ENCODE measurements at regions not wholly inside any gene's neighbourhood (a gene's known extent, or its start where the extent isn't known, plus 50 kb on each side); places are given as distances from the start of the nearest gene placed in this dataset.
"Not testable (repeated sequence)": the region's sequence is repeated elsewhere in the genome, so short reads cannot be mapped to it uniquely, and the experiment has no call there.

DNA sequence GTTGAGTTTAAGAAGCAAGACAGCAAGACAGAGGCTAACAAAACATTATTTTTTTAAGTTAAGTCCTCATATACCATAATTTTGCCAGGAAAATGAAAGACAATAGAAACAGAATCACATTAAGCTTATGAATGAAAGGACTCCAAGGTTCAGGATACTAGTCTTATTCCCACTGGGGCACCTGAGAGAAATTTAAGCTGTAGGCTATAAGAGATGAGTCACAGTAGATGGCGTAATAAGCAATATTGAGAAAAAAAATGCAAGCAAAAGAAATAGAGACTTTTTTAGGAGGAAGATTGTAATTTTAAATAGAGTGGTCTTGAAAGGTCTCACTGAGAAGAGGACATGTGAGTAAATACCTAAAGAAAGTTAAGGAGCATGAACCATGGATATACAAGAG lies 57.1 kb upstream of the KIF2B start:
- no peak for DNase-seq (ENCODE audit: low read depth, low spot score)

DNA sequence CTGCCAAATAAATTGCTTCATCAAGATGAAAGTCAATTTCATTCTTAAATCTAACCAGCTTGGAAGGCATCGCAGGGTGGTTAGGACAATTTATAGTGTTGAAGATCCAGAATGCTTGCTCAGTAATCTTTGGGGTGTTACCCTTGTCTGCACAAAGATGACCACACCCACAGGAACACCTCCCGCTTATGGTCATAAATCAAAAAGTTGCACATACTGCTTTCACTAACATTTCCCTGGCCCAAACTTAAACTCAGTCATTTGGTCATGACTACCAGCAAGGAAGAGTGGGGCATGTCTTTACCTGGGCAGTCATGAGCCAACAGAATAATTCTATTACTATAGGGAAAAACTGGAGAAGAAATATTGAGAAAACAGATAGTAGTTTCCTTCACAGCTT lies 57.6 kb upstream of the KIF2B start:
- no peak for DNase-seq (ENCODE audit: low read depth, low spot score)

- no peak for DNase-seq (ENCODE audit: low read depth, low spot score)
These were observed 65.2 kb upstream of the KIF2B start for GRCh38 chr17:53757559-53757958.

GRCh38 chr17:53757116-53757515 lies 65.6 kb upstream of the KIF2B start:
- not testable (repeated sequence) for DNase-seq (ENCODE audit: low read depth, low spot score)

DNA sequence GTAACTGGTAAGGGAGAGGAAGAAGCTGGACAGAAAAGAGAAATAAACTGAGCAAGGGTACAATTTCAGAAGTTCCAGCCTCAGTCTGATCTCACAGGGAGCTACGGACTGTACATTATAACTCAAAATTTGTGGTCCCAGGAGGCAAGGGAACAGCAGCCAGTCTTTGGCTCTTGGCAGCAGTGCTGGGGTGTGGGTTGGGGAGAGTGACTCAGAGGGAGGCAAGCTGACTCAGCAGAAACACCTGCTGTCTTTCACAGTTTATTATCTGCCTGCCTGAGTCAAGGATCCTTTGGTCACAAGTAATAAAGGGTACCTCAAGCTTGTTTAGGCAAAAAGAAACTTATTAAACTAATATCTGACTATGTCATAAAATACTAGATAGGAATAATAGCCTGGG lies 73.5 kb upstream of the KIF2B start:
- no peak for DNase-seq (ENCODE audit: low read depth, low spot score)

DNA sequence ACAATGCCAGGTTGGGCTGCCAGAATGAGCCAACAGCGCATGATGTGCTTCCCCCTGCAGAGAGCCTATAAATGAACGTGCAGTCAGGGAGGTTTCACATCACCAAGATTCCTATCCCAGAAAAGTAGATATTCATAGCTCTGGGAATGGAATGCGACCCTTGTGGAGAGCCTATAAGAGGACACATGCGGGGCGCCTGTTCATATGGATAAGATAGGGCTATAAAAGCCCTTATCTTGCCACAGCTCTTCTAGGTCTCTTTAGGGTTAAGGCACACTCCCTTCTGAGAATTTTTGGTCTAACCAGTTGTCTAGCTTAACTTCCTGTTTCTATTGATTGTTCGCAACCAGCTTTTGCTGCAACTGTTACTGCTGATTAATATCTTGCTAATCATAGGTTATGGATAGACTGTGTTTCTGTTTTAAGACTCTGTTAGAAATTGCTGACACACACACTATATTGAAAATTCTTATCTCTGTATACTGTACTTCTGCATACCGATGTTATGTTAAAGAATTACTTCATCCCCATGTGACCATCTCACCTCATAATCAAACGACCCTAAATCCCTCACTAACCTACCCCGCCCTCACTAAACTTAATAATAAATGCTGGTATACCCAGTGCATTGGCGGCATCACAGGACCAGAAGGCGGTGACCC lies 74.4 kb upstream of the KIF2B start:
- DNase-seq (ENCODE audit: low read depth, low spot score): not testable (repeated sequence)

DNA sequence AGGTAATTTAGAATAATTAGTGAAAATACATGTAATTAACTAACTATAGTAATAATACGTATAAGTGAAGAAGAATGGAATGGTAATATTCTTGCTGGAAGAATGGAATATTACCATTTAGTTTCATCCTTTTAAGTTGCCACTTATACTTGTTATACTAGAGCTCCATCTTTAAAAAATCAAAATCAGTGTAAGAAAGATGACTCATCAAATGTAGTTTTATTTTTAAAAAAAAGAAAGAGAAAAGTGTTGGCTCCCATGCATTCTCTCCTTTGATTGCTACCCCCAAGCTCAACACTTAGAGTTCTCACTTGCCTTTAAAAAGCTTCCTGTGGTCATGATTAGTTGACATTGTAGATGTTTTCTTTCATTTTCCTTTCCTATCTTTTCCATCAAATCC lies 82.4 kb upstream of the KIF2B start:
- no peak for DNase-seq (ENCODE audit: low read depth, low spot score)

DNA sequence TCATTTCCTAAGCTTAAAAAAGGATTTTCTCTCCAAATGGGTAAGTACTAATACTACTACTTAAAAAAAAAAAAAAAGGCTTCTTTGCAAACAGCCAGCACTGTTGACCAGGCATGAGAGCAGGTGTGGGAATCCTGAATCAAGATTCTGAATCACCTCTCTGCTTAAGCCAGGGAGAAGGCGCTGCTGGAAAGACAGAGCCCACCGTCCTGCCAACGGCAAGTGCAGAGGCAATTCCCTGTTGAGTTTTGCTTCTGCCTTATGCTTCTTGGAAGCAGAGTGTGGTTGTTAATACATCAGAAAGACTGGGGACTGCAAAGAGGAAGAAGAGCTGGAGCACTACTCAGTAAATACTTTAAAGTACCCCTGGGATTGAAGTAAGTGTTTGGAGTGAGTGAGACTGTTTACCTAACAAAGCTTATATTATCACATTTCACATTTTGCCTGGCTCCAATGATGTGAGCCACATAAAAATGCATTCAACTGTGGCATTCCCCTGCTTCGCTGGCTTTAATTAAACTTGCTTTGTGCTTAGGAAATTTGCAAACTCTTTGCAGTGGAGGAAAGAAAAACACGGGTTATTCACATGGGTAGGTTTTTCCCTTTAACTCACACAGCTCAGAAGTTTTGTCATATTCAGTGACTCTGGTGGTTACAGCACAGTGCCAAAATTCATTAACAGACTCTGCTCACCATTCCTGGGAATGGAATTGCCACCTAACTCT lies 86.0 kb upstream of the KIF2B start:
- no peak for DNase-seq (ENCODE audit: low read depth, low spot score)

DNA sequence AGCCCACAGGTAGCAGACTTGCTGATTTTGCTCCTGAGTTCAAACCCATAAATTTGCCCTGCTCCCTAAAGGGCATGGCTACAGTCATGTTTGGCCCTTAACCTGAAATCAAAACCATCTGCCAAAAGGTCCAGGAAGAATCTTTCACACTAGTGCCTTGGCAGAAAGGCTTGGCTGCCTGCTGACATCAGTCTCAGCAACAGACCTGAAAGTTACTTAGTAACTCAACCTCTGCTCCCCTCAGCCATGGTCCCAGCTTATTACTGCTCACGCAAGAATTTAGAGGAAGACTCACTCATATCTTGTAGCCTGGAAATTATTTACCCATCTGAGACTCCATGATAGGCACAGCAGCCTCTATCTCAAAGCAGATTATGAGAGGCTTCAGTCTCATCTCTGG lies 98.0 kb upstream of the KIF2B start:
- no peak for DNase-seq (ENCODE audit: low read depth, low spot score)

DNA sequence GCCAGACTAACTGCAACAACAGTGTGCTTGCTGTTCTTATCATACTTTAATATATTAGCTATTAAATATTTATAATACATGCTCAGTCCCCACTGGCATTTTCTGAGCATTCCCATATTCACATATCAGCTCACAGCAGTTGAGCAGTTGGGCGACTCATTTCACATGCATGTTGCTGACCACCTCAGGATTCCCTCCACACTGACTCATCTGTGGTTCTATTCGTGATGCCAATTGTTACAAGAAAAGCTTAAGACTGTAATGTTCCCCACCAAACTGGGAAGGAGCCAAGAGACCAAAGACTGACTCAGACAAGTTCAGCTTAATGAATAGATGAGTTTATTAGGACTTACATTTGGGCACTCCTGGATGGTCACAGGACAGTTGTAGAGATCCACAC lies 100.3 kb upstream of the KIF2B start:
- peak; percentile 77 for DNase-seq (ENCODE audit: low read depth, low spot score)

DNA sequence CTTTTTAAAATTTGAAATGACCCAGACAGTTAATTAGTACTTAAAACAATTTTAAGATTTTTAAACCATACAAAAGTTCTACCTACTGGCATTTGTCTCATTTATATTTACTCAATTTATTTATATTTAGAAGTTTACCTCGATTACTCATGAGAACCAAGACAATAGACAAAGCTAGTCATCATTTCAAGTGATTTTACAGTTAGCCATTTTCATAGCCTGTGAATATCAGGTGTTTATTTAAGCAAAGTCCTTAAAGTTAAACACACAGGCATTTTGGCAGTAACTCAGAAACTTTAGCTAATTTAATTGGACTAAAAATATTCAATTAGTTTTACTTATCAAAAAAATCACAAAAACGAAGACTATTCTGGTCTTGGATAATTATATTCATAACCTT lies 101.6 kb upstream of the KIF2B start:
- DNase-seq (ENCODE audit: low read depth, low spot score): no peak

- DNase-seq (ENCODE audit: low read depth, low spot score): no peak
These were observed 103.5 kb upstream of the KIF2B start for GRCh38 chr17:53719229-53719628.

GRCh38 chr17:53707566-53707965 lies 115.2 kb upstream of the KIF2B start:
- DNase-seq (ENCODE audit: low read depth, low spot score): no peak

- no peak for DNase-seq (ENCODE audit: low read depth, low spot score)
These were observed 126.4 kb upstream of the KIF2B start for GRCh38 chr17:53696286-53696685.

GRCh38 chr17:53687324-53687723 lies 135.4 kb upstream of the KIF2B start:
- no peak for DNase-seq (ENCODE audit: low read depth, low spot score)

DNA sequence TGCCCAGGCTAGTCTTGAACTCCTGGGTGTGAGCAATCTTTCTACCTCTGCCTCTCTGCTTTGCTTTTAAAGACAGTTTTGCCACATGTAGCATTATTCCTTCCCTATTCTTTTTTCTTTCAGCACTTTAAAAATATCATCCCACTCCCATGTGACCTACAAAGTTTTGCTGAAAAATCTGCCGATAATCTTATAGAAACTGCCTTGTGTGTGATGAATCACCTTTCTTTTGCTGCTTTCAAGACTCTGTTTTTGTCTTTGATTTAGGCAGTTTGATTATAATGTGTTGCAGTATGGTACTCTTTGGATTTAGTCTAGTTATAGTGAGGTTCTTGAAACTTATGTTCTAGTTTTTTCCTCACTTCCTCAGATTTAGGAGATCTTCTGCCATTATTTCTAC lies 142.0 kb upstream of the KIF2B start:
- DNase-seq (ENCODE audit: low read depth, low spot score): no peak

DNA sequence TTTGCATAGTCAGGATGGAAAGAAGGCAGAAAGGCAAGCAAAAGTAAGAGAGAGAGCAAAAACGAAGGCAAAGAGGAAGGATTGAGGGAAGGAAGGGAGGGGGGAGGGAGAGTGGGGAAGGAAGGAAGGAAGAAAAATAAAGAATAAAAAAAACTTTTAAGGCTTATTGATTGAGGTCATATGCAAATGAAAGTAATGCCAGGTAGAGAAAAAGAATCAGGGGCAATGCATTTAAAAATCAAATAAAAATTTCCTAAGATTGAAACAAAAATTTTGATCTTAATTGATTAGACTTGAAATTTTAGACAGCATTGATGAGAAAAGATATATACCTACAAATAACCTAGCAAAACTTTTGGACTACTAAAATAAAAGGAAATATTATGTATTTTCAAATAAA lies 153.9 kb upstream of the KIF2B start:
- DNase-seq (ENCODE audit: low read depth, low spot score): no peak

- DNase-seq (ENCODE audit: low read depth, low spot score): no peak
These were observed 160.1 kb upstream of the KIF2B start for GRCh38 chr17:53662608-53663007.

DNA sequence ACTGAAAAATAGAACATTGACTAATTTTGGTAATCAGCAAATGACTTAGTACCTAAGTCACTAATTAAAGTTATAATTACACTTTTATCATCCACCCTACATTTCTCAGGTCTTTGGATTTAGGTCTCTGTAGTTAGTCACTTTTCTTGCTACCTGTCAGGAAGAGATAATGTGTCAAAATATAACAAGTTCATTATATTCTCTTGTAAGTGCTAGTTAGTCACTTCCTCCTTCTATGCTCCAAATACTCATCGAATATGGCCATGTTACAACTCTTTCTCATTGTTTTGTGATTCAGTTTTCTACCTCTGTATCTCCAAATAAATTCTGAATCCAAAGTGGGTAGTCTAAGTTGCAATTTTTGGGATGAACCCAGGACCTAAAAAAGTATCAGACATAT lies 163.5 kb upstream of the KIF2B start:
- no peak for DNase-seq (ENCODE audit: low read depth, low spot score)

DNA sequence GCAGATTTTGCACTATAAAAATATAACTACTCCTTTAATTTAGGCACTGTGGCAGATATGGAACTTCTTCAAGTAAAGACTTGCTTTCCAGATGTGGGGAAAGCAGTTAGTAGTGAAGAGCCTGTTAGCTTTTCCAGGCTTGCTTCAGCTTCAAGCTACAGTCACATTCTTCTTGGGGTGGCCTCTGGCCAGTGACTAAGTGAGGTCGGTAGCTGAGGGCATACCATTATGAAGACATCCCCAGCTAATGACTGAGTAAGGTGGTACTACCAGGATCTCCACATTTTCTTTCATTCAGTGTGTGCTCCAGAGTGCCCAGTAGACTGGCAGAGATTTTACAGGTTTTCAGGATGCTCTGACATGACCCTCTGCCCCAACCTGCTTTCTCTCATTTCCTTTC lies 167.1 kb upstream of the KIF2B start:
- DNase-seq (ENCODE audit: low read depth, low spot score): no peak

DNA sequence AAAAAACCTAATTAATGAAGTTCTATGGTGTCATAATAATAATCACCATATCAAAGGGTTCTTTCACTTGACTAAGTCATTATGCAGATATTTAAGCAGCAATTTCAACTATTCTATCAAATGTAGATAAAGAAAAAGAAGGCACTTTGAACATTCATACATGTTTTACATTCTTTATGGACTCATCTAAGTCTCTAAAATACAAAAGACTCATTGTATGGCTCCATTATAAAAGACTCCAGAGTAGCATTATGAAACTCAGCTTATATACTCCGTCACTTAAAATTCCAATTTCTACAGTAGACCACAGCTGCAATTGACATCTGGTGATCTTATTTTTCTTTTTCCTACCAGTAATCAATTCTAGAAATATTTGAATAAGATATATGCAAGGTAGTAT lies 173.5 kb upstream of the KIF2B start:
- DNase-seq (ENCODE audit: low read depth, low spot score): no peak

GRCh38 chr17:53646835-53647234 lies 175.9 kb upstream of the KIF2B start:
- DNase-seq (ENCODE audit: low read depth, low spot score): no peak

DNA sequence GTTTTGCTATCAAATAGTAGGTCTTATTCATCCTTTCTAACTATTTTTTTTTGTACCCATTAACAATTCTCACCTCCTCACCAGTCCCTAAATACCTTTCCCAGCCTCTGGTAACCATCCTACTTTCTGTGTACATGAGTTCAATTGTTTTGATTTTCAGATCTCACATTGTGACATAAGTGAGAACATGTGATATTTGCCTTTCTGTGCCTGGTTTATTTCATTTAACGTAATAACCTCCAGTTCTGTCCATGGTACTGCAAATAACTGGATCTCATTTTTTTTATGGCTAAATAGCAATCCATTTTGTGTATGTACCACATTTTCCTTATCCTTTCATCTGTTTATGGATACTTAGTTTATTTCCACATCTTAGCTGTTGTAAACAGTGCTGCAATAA lies 181.9 kb upstream of the KIF2B start:
- no peak for DNase-seq (ENCODE audit: low read depth, low spot score)

DNA sequence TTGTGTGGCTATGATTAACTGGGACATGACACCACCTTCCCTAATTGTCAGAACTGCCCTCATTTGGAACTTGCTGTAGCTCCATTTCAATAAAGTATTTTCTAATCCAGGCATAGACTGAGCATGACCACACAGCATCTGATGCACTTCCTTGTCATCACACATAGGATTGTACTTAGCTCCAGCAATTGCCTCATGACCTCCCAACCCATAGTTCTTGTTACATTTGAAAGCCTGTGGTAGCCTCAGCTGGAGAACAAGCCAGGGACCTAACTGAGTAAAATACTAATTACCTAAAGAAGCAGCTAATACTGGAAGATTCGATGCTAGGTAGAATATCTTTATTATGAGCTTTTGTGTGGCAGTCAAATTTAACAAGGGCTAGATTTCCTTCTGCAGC lies 187.3 kb upstream of the KIF2B start:
- no peak for DNase-seq (ENCODE audit: low read depth, low spot score)

Data from smooth muscle cell of the brain vasculature (primary cell).